GM21825 (cell line): ENCODE measurements at regions not wholly inside any gene's neighbourhood (a gene's known extent, or its start where the extent isn't known, plus 50 kb on each side); places are given as distances from the start of the nearest gene placed in this dataset.

Experiments used
- ATAC-seq: cut with Tn5 transposase; IDR thresholded peaks from one replicate; pipeline ENCODE4 v1.9.1; 2021; ENCODE audit warnings: mild to moderate bottlenecking, moderate library complexity; ENCODE audit not compliant: unreplicated experiment

GRCh38 chr4:104146048-104146447 lies 348.6 kb downstream of the CXXC4 start:
- no peak for ATAC-seq

DNA sequence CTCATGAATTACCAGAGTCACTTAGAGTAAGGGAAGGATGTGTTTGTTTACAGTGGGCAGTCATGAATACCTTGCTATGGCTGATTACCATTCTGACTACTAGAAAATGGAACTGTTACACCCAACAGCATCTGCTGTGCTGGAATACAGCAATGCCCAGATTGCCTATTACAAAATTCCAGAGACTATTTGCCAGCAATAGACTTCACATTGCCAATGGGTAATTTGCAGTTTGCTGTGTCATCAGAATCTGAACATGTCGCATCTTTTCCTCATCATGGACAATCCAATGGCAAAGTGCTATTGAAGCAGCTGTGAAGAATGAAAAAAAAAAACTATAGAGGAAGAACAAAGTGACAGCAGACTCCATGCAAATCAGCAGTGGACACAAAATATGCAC lies 356.6 kb downstream of the CXXC4 start:
- ATAC-seq = no peak

DNA sequence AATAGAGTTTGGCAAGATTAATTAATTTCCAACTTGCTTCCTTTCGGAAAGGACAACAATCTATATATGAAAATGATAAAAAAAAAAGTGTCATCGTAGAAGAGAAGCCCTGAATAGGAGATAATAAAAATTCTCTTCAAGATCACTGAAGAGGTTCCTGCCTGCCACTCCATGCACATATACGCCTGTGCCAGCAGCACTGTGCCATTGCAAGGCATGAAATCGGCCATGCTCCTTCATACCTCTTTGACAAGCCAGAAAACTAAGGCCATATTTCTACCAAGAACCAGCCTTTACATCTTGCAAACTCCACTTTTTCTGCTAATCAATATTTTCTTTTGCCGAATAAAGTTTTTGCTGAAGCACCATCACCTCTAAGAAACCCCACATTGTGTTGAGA lies 365.5 kb downstream of the CXXC4 start:
- ATAC-seq = no peak

DNA sequence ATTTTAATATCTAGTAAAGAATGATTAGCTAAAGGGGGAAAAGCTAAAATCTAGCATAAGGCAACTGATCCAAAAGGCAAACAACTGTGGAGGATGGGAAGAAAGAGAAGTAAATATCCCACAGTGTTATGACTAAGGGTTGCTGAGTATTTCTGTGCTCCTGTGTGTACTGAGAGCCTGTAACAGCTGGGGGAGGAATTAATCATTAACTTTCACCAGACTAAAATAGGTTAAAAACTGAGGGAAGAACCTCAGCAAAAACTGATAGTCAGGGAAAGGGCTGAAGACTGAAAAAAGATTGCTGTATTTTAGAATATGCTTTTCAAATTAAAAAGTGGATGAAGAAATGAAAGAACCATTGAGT lies 365.9 kb downstream of the CXXC4 start:
- peak; percentile 64 for ATAC-seq

DNA sequence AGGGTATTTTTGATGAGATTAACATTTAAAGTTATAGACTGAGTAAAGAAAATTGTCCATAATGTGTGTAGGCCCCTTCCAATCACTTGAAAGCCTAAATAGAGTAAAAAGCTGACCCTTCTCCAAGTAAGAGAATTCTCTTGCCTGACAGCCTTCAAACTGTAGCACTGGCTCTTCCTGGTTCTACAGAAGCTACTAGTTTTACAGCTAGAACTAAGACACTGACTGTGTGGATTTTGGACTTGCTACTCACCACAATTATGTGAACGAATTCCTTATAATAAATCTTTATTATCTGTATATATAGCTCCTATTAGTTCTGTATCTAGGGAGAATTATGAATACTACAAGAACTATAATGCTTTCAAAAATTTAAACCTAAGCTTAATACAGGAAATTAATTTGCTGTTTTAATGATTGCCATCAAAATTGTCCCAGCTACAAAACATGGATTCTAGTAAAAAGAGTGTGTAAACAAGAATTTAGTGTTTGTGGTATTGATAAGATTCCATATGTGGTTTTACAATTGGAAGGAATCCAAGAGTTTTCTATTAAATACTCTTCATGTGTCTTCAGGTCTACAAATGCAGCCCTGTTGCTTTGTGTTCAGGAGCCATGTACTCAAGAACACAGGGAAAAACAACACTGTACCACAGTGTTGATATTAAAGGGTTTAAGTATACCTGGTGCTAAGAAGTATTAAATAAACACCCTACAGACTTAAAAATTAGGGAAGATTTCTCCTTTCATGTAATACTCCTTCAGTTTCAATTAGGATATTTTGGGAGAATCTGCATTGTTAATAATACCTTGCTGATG lies 366.5 kb downstream of the CXXC4 start:
- ATAC-seq = no peak

DNA sequence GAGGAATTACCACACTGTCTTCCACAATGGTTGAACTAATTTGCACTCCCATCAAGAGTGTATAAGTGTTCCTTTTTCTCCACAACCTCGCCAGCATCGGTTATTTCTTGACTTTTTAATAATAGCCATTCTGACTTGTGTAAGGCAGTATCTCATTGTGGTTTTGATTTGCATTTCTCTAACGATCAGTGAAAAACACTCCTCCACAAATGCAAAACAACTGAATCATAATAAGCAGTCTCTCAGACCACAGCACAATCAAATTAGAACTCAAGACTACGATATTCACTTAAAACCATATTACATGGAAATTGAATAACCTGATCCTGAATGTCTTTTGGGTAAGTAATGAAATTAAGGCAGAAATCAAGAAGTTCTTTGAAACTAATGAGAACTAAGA lies 371.7 kb downstream of the CXXC4 start:
- ATAC-seq = no peak

- ATAC-seq = no peak
Observed at GRCh38 chr4:104117776-104118175, 376.9 kb downstream of the CXXC4 start.

GRCh38 chr4:104113850-104114249 lies 380.8 kb downstream of the CXXC4 start:
- ATAC-seq = no peak

DNA sequence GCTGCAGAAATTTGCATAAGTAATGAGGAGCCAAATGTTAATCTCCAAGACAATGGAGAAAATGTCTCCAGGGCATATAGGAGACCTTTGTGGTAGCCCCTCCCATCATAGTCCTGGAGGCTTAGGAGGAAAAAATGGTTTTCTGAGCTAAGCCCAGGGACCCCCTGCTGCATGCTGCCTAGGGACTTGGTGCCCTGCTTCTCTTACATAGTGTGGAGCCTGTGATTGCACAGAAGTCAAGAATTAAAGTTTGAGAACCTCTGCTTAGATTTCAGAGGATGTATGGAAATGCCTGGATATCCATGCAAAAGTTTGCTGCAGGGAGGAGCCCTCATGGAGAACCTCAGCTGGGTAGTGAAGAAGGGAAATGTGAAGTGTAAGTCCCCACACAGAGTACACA lies 379.4 kb upstream of the TACR3 start:
- ATAC-seq = no peak

- no peak for ATAC-seq
Observed at GRCh38 chr4:104093247-104093646, 373.5 kb upstream of the TACR3 start.

DNA sequence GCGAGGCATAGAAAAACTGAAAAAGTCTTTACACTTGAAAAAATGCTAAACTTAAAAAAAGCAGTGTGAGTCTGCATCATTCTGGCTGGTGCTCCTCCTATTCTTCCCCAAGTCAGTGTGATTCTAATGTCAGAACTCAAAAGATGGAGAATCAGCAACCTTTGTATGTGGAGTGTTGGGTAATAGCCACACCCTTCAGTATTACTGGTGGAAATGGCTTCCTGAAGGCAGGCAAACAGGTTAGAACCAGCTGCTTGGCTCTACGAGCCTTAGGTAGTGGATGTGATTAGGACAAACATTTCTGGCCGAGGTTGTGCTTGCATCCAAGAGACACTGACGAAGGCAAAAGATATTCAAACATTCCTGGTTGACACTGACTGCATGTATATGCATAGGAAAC lies 353.4 kb upstream of the TACR3 start:
- ATAC-seq = no peak

GRCh38 chr4:104066533-104066932 lies 346.7 kb upstream of the TACR3 start:
- ATAC-seq = no peak

DNA sequence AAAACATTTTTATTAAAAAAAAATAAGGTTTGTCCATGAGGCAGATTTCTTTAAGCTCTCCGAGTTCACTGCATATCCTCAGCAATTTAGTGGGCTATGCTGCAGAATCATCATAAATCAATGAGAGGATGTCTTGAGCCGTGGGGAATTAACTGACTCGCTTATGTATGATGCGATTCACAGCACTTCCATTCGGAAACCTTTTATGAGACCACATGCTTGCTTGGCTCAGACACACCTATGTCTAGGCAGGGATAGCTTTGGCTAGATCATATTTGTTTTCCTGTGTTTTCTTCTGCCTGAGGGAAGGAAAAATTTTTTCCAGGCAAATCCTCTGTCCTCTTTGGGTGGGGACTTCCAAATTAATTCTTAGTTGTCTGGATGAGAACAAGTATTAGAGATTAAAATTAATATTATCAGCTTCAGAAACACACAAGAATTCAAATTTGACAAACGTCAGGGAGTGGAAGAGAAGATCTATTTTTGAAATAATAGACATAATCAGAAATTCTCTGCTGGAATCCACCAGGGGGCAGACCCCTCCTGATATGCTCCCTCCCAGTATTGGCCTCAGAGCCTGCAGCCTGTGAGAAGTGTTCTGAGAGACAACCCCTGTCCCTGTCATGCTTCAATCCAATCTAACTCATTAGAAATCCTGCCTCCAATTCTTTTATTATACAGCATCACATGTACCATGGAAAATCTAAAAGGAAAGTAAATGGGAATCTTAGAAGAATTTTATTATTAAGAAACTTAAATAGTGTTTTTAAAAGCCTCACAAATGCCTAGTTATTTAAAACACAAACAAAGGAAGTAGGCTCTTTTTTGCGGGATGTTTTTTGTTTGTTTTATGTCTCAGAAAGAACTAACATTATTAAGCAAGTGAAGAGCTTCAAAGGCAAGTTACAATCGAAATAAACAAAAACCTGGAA lies 345.1 kb upstream of the TACR3 start:
- ATAC-seq = peak; percentile 91

- ATAC-seq = no peak
Observed at GRCh38 chr4:104063341-104063740, 343.6 kb upstream of the TACR3 start.

GRCh38 chr4:104044369-104044768 lies 324.6 kb upstream of the TACR3 start:
- no peak for ATAC-seq

DNA sequence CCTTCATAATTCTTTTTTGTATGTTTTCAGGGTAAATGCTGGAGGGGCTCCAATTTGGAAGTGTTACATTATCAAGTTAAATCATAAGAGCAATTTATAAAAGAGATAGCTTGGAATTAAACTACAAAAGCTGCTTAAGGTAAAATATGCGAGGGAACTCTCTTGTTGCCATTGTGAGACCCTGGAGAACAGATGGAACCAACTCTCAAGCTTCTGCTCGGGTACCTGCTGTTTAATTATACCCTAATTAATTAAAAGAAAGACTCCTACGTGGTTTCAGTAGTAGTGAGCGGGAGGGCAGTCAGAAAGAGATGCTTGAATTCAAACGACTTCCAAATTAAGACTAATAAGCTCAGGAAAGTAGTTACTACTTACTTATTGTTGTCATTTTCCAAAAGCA lies 313.1 kb upstream of the TACR3 start:
- ATAC-seq = no peak

GRCh38 chr4:104025251-104025650 lies 305.5 kb upstream of the TACR3 start:
- no peak for ATAC-seq

DNA sequence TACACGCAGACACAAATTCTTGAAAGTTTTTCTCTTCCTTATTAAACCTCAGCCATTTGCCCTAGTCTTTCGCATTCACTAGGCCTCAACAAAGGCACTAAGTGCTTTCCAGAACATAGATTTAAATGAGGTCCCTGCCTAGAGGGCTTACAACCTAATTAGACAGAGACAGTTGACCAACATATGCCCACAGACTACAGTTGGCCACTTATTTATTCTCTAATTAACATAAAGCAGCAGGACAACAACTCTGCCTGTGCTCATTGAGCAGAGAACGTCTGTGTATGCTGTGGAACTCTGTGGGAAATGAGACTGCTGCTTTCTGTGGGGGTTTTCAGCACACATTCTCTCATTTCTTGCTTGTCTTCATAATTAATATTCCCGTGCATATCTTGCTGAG lies 303.0 kb upstream of the TACR3 start:
- no peak for ATAC-seq

GRCh38 chr4:104022226-104022625 lies 302.4 kb upstream of the TACR3 start:
- ATAC-seq = no peak

DNA sequence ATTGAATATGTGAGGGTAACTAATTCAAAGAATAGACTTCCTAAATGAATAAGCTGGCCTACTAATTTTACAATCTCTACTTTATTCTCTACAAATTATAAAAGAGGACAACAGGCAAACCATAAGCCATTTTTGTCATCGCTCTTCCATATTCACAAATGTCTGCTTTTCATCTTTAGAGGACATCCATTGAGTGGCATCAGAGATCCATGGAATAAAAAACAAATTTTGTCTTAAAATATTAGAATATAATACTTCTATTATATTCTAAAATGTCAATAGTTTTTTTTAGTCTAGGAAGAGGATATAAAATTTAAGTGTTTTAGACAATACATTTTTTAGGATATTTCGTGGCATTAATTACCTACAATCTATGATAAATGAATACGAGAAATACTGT lies 300.9 kb upstream of the TACR3 start:
- no peak for ATAC-seq

- ATAC-seq = no peak
Observed at GRCh38 chr4:104017213-104017612, 297.4 kb upstream of the TACR3 start.

GRCh38 chr4:104015680-104016079 lies 295.9 kb upstream of the TACR3 start:
- ATAC-seq = no peak
